ENCODE measurements at regions not wholly inside any gene's neighbourhood (a gene's known extent, or its start where the extent isn't known, plus 50 kb on each side); places are given as distances from the start of the nearest gene placed in this dataset.

DNA sequence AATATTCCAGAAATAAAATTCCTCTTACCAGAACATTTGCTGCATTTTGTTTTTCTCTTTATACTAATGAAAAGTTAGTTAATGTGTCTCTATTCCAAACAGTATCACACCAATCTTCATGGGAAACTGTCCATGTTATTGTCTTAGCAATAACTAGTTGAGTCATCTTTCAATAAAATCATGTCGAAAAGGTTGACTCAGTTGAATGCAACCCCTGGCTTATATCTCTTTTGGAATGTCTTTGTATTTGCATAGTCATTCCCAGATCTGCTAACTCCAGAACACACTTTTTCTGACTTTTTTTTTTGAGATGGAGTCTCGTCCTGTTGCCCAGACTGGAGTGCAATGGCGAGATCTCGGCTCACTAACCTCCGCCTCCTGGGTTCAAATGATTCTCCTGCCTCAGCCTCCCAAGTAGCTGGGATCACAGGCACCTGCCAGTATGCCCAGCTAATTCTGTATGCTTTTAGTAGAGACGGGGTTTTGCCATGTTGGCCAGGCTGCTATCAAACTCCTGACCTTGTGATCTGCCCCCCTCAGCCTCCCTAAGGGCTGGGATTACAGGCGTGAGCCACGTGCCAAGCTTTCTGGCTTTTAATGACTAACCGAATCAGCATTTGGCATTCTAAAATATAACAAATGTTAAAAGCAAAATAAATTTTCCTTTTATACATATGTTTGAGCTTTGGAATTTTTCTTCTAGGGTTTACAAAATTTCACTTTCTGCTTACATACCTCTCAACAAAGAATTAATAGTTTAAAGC, 133.2 kb upstream of the GULP1 start:
- no peak for TF ChIP-seq GATA3 (IDR thresholded peaks at IDR 0.05; ENCODE audit: low read depth, low read length)
- TF ChIP-seq GATA2 (IDR thresholded peaks at IDR 0.05; ENCODE audit: low read depth, low read length), result no peak

Data from SH-SY5Y (cell line).